ENCODE measurements at regions not wholly inside any gene's neighbourhood (a gene's known extent, or its start where the extent isn't known, plus 50 kb on each side); places are given as distances from the start of the nearest gene placed in this dataset.

DNA sequence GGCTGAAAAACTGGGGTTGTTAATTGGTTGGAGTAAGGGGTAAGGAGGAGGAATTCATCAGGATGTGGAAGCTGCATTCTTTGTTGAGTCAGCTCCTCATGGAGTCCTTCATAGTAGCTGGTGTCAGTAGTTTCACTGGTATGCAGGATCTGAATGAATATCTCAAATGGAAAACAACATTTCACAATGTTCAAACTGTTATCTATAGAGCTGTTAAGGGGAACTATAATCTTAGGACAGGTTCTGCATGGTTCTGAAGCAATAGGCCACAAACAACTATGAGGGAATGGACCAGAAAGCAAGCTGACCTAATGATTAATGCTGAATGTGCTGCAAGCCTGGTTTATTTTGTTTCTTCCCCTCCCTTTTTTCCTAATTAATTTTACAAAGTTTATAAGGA is 225.8 kb downstream of the IPMK start:
- no peaks in the 10 kb centered on the region for H3K4me1 ChIP-seq (ENCODE audit: control insufficient read depth in 2 of 2, insufficient read depth in 2 of 2, low read length in 2 of 2)
- H3K36me3 ChIP-seq (ENCODE audit: control insufficient read depth in 2 of 3, insufficient read depth in 3 of 3, low read length in 3 of 3) = no peaks in the 10 kb centered on the region
- Mint-ChIP-seq H3K4me3 (no peak overlapping the region), H3K27me3 (peaks cover 0 to 7% (median 5%) of the 10 kb centered on the region in 5 donors), H3K36me3 (peaks cover 0 to 5% (median 0%) of the 10 kb centered on the region in 5 donors), H3K4me1 (no peaks in the 10 kb centered on the region), H3K9me3 (peaks cover 0 to 11% (median 7%) of the 10 kb centered on the region in 11 donors), H3K27ac (no peak overlapping the region)
- DNase-seq (no peak), ATAC-seq (no peak)
- no peaks in the 10 kb centered on the region for H3K9me3 ChIP-seq (ENCODE audit: control insufficient read depth in 2 of 3, low read length in 3 of 3)
- POLR2A ChIA-PET = no interaction called here
- intact Hi-C loops (cut with micrococcal nuclease) = no loop called here
- CTCF ChIA-PET = no interaction called here
- no peak overlapping the region for H3K4me3 ChIP-seq (ENCODE audit: low read length)
- no peaks in the 10 kb centered on the region for H3K27me3 ChIP-seq (ENCODE audit: control insufficient read depth in 2 of 2, insufficient read depth in 2 of 2, low read length in 2 of 2)
- no peak overlapping the region for H3K27ac ChIP-seq (ENCODE audit: low read depth, low read length)

- H3K27me3 ChIP-seq (ENCODE audit: control insufficient read depth in 2 of 2, insufficient read depth in 2 of 2, low read length in 2 of 2) = no peaks in the 10 kb centered on the region
- POLR2A ChIA-PET = no interaction called here
- CTCF ChIA-PET = no interaction called here
These were observed 237.5 kb downstream of the IPMK start for GRCh38 chr10:58030208-58030607.

DNA sequence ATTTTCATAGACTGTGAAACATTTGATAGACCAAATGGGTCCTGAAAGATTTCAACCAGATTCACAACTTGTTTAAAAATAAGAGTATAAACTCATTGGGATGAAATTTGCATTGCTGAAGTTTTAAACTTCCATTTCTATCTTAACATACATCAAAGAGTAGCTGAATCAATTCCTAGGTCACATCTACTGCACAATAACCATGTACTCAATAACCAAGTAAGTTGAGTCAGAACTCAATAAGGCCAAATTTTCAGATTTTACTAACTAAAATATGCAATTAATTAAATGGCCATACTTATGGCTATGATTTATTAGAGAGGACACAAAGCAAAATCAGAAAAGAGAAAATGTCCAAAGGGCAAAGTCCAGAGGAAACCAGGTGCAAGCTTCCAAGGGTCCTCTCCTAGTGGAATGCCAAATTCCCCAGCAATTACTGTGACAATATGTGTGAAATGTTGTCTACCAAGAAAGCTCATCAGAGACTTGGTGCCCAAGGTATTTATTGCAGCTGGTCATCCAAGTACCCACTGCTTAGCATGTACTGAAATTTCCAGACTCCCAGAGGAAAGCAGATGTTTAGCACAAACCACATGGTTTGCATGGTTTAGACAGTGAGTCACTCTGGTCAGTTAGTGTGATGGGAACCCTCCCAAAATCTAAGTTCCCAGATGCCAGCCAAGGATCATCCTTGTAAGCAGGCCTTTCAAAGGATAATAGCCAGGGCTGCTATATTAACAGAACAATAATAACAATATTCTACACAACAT is 238.9 kb downstream of the IPMK start:
- Mint-ChIP-seq H3K36me3 (no peaks in the 10 kb centered on the region), H3K9me3 (peaks cover 0 to 5% (median 0%) of the 10 kb centered on the region in 11 donors), H3K4me1 (no peaks in the 10 kb centered on the region), H3K27me3 (peaks cover 0 to 5% (median 0%) of the 10 kb centered on the region in 5 donors), H3K4me3 (no peak overlapping the region), H3K27ac (no peak overlapping the region)
- Histone ChIP-seq H3K27ac (ENCODE audit: low read depth, low read length) (no peak overlapping the region), H3K9me3 (ENCODE audit: control insufficient read depth in 2 of 3, low read length in 3 of 3) (no peaks in the 10 kb centered on the region), H3K4me1 (ENCODE audit: control insufficient read depth in 2 of 2, insufficient read depth in 2 of 2, low read length in 2 of 2) (no peaks in the 10 kb centered on the region), H3K4me3 (ENCODE audit: low read length) (no peak overlapping the region), H3K36me3 (ENCODE audit: control insufficient read depth in 2 of 3, insufficient read depth in 3 of 3, low read length in 3 of 3) (no peaks in the 10 kb centered on the region), H3K27me3 (ENCODE audit: control insufficient read depth in 2 of 2, insufficient read depth in 2 of 2, low read length in 2 of 2) (no peaks in the 10 kb centered on the region)
- DNase-seq (no peak), ATAC-seq (no peak)
- ChIA-PET POLR2A (no interaction called here), CTCF (no interaction called here)
- intact Hi-C loops (cut with micrococcal nuclease) = no loop called here

More at GRCh38 chr10:58030208-58030607, 237.5 kb downstream of the IPMK start:
- Mint-ChIP-seq H3K27me3 (peaks cover 0 to 4% (median 0%) of the 10 kb centered on the region in 5 donors), H3K36me3 (no peaks in the 10 kb centered on the region), H3K4me3 (no peak overlapping the region), H3K9me3 (peaks cover 0 to 6% (median 1%) of the 10 kb centered on the region in 11 donors), H3K4me1 (no peaks in the 10 kb centered on the region), H3K27ac (no peak overlapping the region)
- no peak for DNase-seq
- Histone ChIP-seq H3K4me3 (ENCODE audit: low read length) (no peak overlapping the region), H3K27ac (ENCODE audit: low read depth, low read length) (no peak overlapping the region), H3K4me1 (ENCODE audit: control insufficient read depth in 2 of 2, insufficient read depth in 2 of 2, low read length in 2 of 2) (no peaks in the 10 kb centered on the region), H3K9me3 (ENCODE audit: control insufficient read depth in 2 of 3, low read length in 3 of 3) (no peaks in the 10 kb centered on the region), H3K36me3 (ENCODE audit: control insufficient read depth in 2 of 3, insufficient read depth in 3 of 3, low read length in 3 of 3) (no peaks in the 10 kb centered on the region)
- intact Hi-C loops (cut with micrococcal nuclease) = no loop called here
- ATAC-seq = no peak

- intact Hi-C loops (cut with micrococcal nuclease) = no loop called here
- Mint-ChIP-seq H3K27ac (no peak overlapping the region), H3K4me3 (no peak overlapping the region), H3K9me3 (peaks cover 0 to 9% (median 4%) of the 10 kb centered on the region in 11 donors), H3K27me3 (peaks cover 0 to 5% (median 0%) of the 10 kb centered on the region in 5 donors), H3K36me3 (no peaks in the 10 kb centered on the region), H3K4me1 (no peaks in the 10 kb centered on the region)
- Histone ChIP-seq H3K27me3 (ENCODE audit: control insufficient read depth in 2 of 2, insufficient read depth in 2 of 2, low read length in 2 of 2) (no peaks in the 10 kb centered on the region), H3K27ac (ENCODE audit: low read depth, low read length) (no peak overlapping the region), H3K4me3 (ENCODE audit: low read length) (no peak overlapping the region), H3K36me3 (ENCODE audit: control insufficient read depth in 2 of 3, insufficient read depth in 3 of 3, low read length in 3 of 3) (no peaks in the 10 kb centered on the region), H3K4me1 (ENCODE audit: control insufficient read depth in 2 of 2, insufficient read depth in 2 of 2, low read length in 2 of 2) (no peaks in the 10 kb centered on the region), H3K9me3 (ENCODE audit: control insufficient read depth in 2 of 3, low read length in 3 of 3) (no peaks in the 10 kb centered on the region)
- CTCF ChIA-PET = no interaction called here
- ATAC-seq (no peak), DNase-seq (no peak)
- POLR2A ChIA-PET = no interaction called here
These were observed 240.3 kb downstream of the IPMK start for GRCh38 chr10:58027426-58027825.

GRCh38 chr10:58026036-58026435 is 241.7 kb downstream of the IPMK start:
- Histone ChIP-seq H3K4me3 (ENCODE audit: low read length) (no peak overlapping the region), H3K4me1 (ENCODE audit: control insufficient read depth in 2 of 2, insufficient read depth in 2 of 2, low read length in 2 of 2) (no peaks in the 10 kb centered on the region), H3K36me3 (ENCODE audit: control insufficient read depth in 2 of 3, insufficient read depth in 3 of 3, low read length in 3 of 3) (no peaks in the 10 kb centered on the region), H3K27ac (ENCODE audit: low read depth, low read length) (no peak overlapping the region), H3K9me3 (ENCODE audit: control insufficient read depth in 2 of 3, low read length in 3 of 3) (no peaks in the 10 kb centered on the region), H3K27me3 (ENCODE audit: control insufficient read depth in 2 of 2, insufficient read depth in 2 of 2, low read length in 2 of 2) (no peaks in the 10 kb centered on the region)
- CTCF ChIA-PET = no interaction called here
- POLR2A ChIA-PET = no interaction called here
- Mint-ChIP-seq H3K36me3 (no peaks in the 10 kb centered on the region), H3K27me3 (peaks cover 0 to 5% (median 0%) of the 10 kb centered on the region in 5 donors), H3K27ac (no peak overlapping the region), H3K4me1 (no peaks in the 10 kb centered on the region), H3K9me3 (peaks cover 0 to 14% (median 5%) of the 10 kb centered on the region in 11 donors), H3K4me3 (no peak overlapping the region)
- DNase-seq (no peak), ATAC-seq (no peak)
- intact Hi-C loops (cut with micrococcal nuclease) = no loop called here

DNA sequence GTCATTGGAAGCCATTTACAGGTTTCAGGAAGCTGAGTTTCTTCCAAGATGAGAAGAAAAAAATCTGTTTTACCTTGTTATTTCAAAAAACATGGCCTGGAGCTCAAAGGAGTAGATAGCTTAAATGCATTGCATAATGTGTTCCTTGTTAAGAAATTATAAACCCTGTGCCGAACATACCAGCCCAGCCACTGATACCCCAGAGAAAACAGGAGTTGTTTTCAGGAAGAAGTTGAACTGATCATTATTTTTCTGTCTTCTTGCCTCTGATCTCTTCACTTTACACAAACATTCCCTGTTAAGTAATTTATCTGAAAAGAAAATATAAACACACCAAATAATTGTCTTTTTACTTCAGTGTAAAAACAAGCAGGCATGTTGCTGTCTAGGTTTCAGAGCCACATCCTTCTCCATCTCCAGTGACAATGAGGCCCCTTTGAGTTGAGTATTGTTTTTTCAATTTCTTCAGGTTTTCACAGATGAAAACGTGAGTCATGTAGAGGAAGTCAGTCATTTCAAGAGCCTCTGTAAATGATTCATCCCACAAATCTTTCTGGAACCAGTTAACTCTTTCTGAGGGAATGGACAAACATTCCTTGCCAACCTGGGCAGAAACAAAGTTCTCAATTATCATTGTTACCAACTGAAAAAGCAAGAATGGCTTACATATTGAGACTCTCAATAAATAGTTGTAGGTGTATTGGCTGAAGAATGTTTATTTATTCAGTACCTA is 244.2 kb downstream of the IPMK start:
- H3K36me3 Mint-ChIP-seq = no peaks in the 10 kb centered on the region
- Histone ChIP-seq H3K4me3 (ENCODE audit: low read length) (no peak overlapping the region), H3K4me1 (ENCODE audit: control insufficient read depth in 2 of 2, insufficient read depth in 2 of 2, low read length in 2 of 2) (no peaks in the 10 kb centered on the region), H3K27ac (ENCODE audit: low read depth, low read length) (no peak overlapping the region), H3K27me3 (ENCODE audit: control insufficient read depth in 2 of 2, insufficient read depth in 2 of 2, low read length in 2 of 2) (no peaks in the 10 kb centered on the region), H3K36me3 (ENCODE audit: control insufficient read depth in 2 of 3, insufficient read depth in 3 of 3, low read length in 3 of 3) (no peaks in the 10 kb centered on the region), H3K9me3 (ENCODE audit: control insufficient read depth in 2 of 3, low read length in 3 of 3) (no peaks in the 10 kb centered on the region)
- H3K27me3 Mint-ChIP-seq = peaks cover 0 to 5% (median 0%) of the 10 kb centered on the region in 5 donors
- H3K4me3 Mint-ChIP-seq = no peak overlapping the region
- no peaks in the 10 kb centered on the region for H3K4me1 Mint-ChIP-seq
- intact Hi-C loops (cut with micrococcal nuclease) = no loop called here
- H3K9me3 Mint-ChIP-seq = peaks cover 0 to 14% (median 7%) of the 10 kb centered on the region in 11 donors
- POLR2A ChIA-PET = no interaction called here
- ATAC-seq (no peak), DNase-seq (no peak)
- CTCF ChIA-PET = no interaction called here
- H3K27ac Mint-ChIP-seq = no peak overlapping the region
